IMR-90 (cell line): ENCODE measurements at regions not wholly inside any gene's neighbourhood (a gene's known extent, or its start where the extent isn't known, plus 50 kb on each side); places are given as distances from the start of the nearest gene placed in this dataset.
A peak's percentile ranks its signal among the peaks of the same experiment; 100 is the strongest.

ENCODE experiments used
- ATAC-seq: fragments of 200-7000 bp; cut with Tn5 transposase; 2 replicates; pipeline ENCODE4 v1.9.1; 2020; ENCODE audit warnings: low read depth, mild to moderate bottlenecking, moderate library complexity
- BruUV-seq: library from RNA; stranded (reverse); fragments of 400-500 nt; replicated peaks from 2 replicates; lab custom pipeline; 2021; lab: Mats Ljungman, UMichigan
- CTCF ChIA-PET: fragments of 300-600 bp; formaldehyde crosslinking; extraction: SDS; loops from one replicate; lab custom pipeline; 2021; ENCODE audit warnings: antibody characterized with exemption; lab: Yijun Ruan, JAX
- POLR2A ChIA-PET: fragments of 300-600 bp; sonication (Branson Sonifier 250); formaldehyde crosslinking; loops from one replicate; lab custom pipeline; 2022; ENCODE audit warnings: antibody characterized with exemption; ENCODE audit not compliant: unreplicated experiment; lab: Charles Lee
- DNase-seq: peaks from one replicate; pipeline ENCODE4 v3.0.0; 2013
- H2AFZ ChIP-seq: replicated peaks from 2 replicates; pipeline ENCODE3; 2013; ENCODE audit warnings: low read length, mild to moderate bottlenecking; ENCODE audit not compliant: poor library complexity
- H2AK5ac ChIP-seq: 2 replicates; pipeline ENCODE4 v1.6.1; 2013; ENCODE audit warnings: low read depth, low read length, inconsistent platforms
- H2AK9ac ChIP-seq: replicated peaks from 2 replicates; pipeline ENCODE3; 2013; ENCODE audit warnings: mild to moderate bottlenecking, low read depth, low read length, moderate library complexity; ENCODE audit not compliant: poor library complexity
- H2BK120ac ChIP-seq: 2 replicates; pipeline ENCODE4 v1.6.1; 2013; ENCODE audit warnings: low read depth, low read length, inconsistent platforms
- H2BK15ac ChIP-seq: 3 replicates; pipeline ENCODE4 v1.6.1; 2013; ENCODE audit warnings: low read depth, low read length, inconsistent platforms
- H2BK20ac ChIP-seq: 2 replicates; pipeline ENCODE4 v1.6.1; 2013; ENCODE audit warnings: low read depth, mild to moderate bottlenecking, inconsistent platforms, low read length, moderate library complexity
- H2BK5ac ChIP-seq: 2 replicates; pipeline ENCODE4 v1.6.1; 2013; ENCODE audit warnings: mild to moderate bottlenecking, low read depth, low read length, inconsistent platforms; ENCODE audit not compliant: poor library complexity, severe bottlenecking
- H3K14ac ChIP-seq: replicated peaks from 2 replicates; pipeline ENCODE4 v1.6.1; 2013; ENCODE audit warnings: low read depth, low read length, inconsistent platforms
- H3K18ac ChIP-seq: 2 replicates; pipeline ENCODE4 v1.6.1; 2013; ENCODE audit warnings: low read depth, low read length, control low read depth
- H3K23ac ChIP-seq: 2 replicates; pipeline ENCODE4 v1.6.1; 2013; ENCODE audit warnings: low read depth, low read length, inconsistent platforms
- H3K27ac ChIP-seq: 2 replicates; pipeline ENCODE4 v1.5.1; 2013; ENCODE audit warnings: mild to moderate bottlenecking, control low read depth, low read length; ENCODE audit not compliant: insufficient read depth
- H3K27me3 ChIP-seq: 2 replicates; pipeline ENCODE4 v1.6.1; 2013; ENCODE audit warnings: low read length; ENCODE audit not compliant: control insufficient read depth, insufficient read depth
- H3K36me3 ChIP-seq: 2 replicates; pipeline ENCODE4 v1.6.1; 2013; ENCODE audit warnings: low read length, mixed read lengths; ENCODE audit not compliant: control insufficient read depth, insufficient read depth
- H3K4ac ChIP-seq: 2 replicates; pipeline ENCODE4 v1.6.1; 2013; ENCODE audit warnings: low read depth, low read length, inconsistent platforms
- H3K4me1 ChIP-seq: 2 replicates; pipeline ENCODE4 v1.6.1; 2013; ENCODE audit warnings: low read length, mixed read lengths; ENCODE audit not compliant: control insufficient read depth, insufficient read depth
- H3K4me2 ChIP-seq: 2 replicates; pipeline ENCODE4 v1.6.1; 2013; ENCODE audit warnings: low read depth, mild to moderate bottlenecking, control low read depth, low read length, moderate library complexity
- H3K4me3 ChIP-seq: 2 replicates; pipeline ENCODE4 v1.5.1; 2013; ENCODE audit warnings: low read depth, mild to moderate bottlenecking, control low read depth, low read length, moderate library complexity; ENCODE audit not compliant: insufficient read depth
- H3K56ac ChIP-seq: 2 replicates; pipeline ENCODE4 v1.6.1; 2013; ENCODE audit warnings: low read length, inconsistent platforms; ENCODE audit not compliant: insufficient read depth; ENCODE audit errors: extremely low read depth
- H3K79me1 ChIP-seq, 2 experiments: 2 replicates each; pipeline ENCODE4 v1.6.1; 2013; ENCODE audit warnings: low read length in 2 of 2, inconsistent platforms in 1 of 2, low read depth in 1 of 2
- H3K9ac ChIP-seq: 2 replicates; pipeline ENCODE4 v1.6.1; 2013; ENCODE audit warnings: low read depth, low read length, control low read depth
- H3K9me1 ChIP-seq: 2 replicates; pipeline ENCODE4 v1.6.1; 2013; ENCODE audit warnings: low read length, inconsistent platforms; ENCODE audit not compliant: insufficient read depth
- H3K9me3 ChIP-seq: 2 replicates; pipeline ENCODE4 v1.6.1; 2013; ENCODE audit warnings: low read length; ENCODE audit not compliant: control insufficient read depth, insufficient read depth
- H4K20me1 ChIP-seq: 2 replicates; pipeline ENCODE4 v1.6.1; 2013; ENCODE audit warnings: low read length, inconsistent platforms; ENCODE audit not compliant: insufficient read depth
- H4K5ac ChIP-seq: 2 replicates; pipeline ENCODE4 v1.6.1; 2013; ENCODE audit warnings: mild to moderate bottlenecking, low read depth, low read length, control low read depth
- H4K8ac ChIP-seq, 2 experiments: 2 replicates each; pipeline ENCODE4 v1.6.1; 2013; ENCODE audit warnings: low read depth in 2 of 2, low read length in 2 of 2, control low read depth in 1 of 2, inconsistent platforms in 1 of 2
- H4K91ac ChIP-seq: 2 replicates; pipeline ENCODE4 v1.6.1; 2013; ENCODE audit warnings: low read depth, low read length, inconsistent platforms; ENCODE audit not compliant: insufficient read depth
- BHLHE40 ChIP-seq: fragments of 150-350 bp; IDR thresholded peaks from 2 replicates; pipeline ENCODE4 v1.6.1; 2016; ENCODE audit warnings: mild to moderate bottlenecking, low read depth, low read length
- CEBPB ChIP-seq: IDR thresholded peaks from 2 replicates; pipeline ENCODE4 v1.6.1; 2012; ENCODE audit warnings: low read depth, low read length, improper control_type of control experiment
- CHD1 ChIP-seq: IDR thresholded peaks from 2 replicates; pipeline ENCODE4 v1.6.1; 2012; ENCODE audit warnings: low read depth, low read length, improper control_type of control experiment
- CTCF ChIP-seq: conservative IDR thresholded peaks from 2 replicates; pipeline ENCODE4 v1.5.1; 2012; ENCODE audit warnings: mild to moderate bottlenecking, low read depth, low read length, improper control_type of control experiment
- ELK1 ChIP-seq: fragments of 150-350 bp; IDR thresholded peaks from 2 replicates; pipeline ENCODE4 v1.6.1; 2016; ENCODE audit warnings: low read depth, mild to moderate bottlenecking, low read length, moderate library complexity, borderline replicate concordance
- FOS ChIP-seq: fragments of 150-350 bp; IDR thresholded peaks from 2 replicates; pipeline ENCODE4 v1.6.1; 2016; ENCODE audit warnings: low read depth, low read length
- MAFK ChIP-seq: IDR thresholded peaks from 2 replicates; pipeline ENCODE4 v1.6.1; 2012; ENCODE audit warnings: low read depth, low read length, improper control_type of control experiment
- MAZ ChIP-seq: IDR thresholded peaks from 2 replicates; pipeline ENCODE4 v1.6.1; 2012; ENCODE audit warnings: low read depth, mild to moderate bottlenecking, low read length, improper control_type of control experiment, moderate library complexity, borderline replicate concordance
- NFE2L2 ChIP-seq: fragments of 150-350 bp; IDR thresholded peaks from 2 replicates; pipeline ENCODE4 v1.6.1; 2016; ENCODE audit warnings: low read depth, mild to moderate bottlenecking, low read length
- RAD21 ChIP-seq: IDR thresholded peaks from 2 replicates; pipeline ENCODE4 v1.6.1; 2012; ENCODE audit warnings: low read length, improper control_type of control experiment
- RCOR1 ChIP-seq: IDR thresholded peaks from 2 replicates; pipeline ENCODE4 v1.6.1; 2012; ENCODE audit warnings: mild to moderate bottlenecking, low read length, improper control_type of control experiment; ENCODE audit not compliant: insufficient replicate concordance
- RFX5 ChIP-seq: IDR thresholded peaks from 2 replicates; pipeline ENCODE4 v1.8.0; 2012; ENCODE audit warnings: low read depth, mild to moderate bottlenecking, low read length, moderate library complexity
- SMC3 ChIP-seq: fragments of 150-350 bp; IDR thresholded peaks from 2 replicates; pipeline ENCODE4 v1.6.1; 2016; ENCODE audit warnings: low read depth, mild to moderate bottlenecking, antibody characterized with exemption, low read length, moderate library complexity
- USF2 ChIP-seq: fragments of 150-350 bp; IDR thresholded peaks from 2 replicates; pipeline ENCODE4 v1.6.1; 2017; ENCODE audit warnings: mild to moderate bottlenecking, antibody characterized with exemption, low read length, low read depth
- WGBS, 2 experiments: methylation state at CpG; one replicate each; pipeline versions ENCODE4 v1.1.5 to v1.1.7; 2013; ENCODE audit warnings: missing lambda C conversion rate in 2 of 2; ENCODE audit not compliant: insufficient read length in 1 of 2; ENCODE audit errors: extremely low coverage in 2 of 2; 5-methylcytosine and 5-hydroxymethylcytosine counted together
- dilution Hi-C: fragments of 300-500 bp; cut with HindIII; formaldehyde crosslinking; loops from one replicate; pipeline ENCODE4 v1.14.3; 2018; ENCODE audit warnings: low sequenced_read_pairs; ENCODE audit not compliant: unreplicated experiment
- in situ Hi-C: fragments of 300-500 bp; cut with MboI; formaldehyde crosslinking; loops from 3 replicates; pipeline ENCODE4 v1.14.3; 2019; ENCODE audit warnings: low sequenced_read_pairs, inconsistent platforms, mixed read lengths
- intact Hi-C: fragments of 100-400 bp; cut with micrococcal nuclease; formaldehyde crosslinking; loops from 2 replicates; pipeline ENCODE4 v1.10.0; 2022

GRCh38 chr4:29262986-29263385, 1457.2 kb upstream of the PCDH7 start:
- Histone ChIP-seq H4K8ac (no peak overlapping the region), H3K14ac (no peak overlapping the region), H2BK120ac (no peak overlapping the region), H3K79me1 (no peaks in the 10 kb centered on the region), H2BK5ac (no peak overlapping the region), H3K36me3 (no peaks in the 10 kb centered on the region), H3K56ac (no peak overlapping the region), H4K91ac (no peak overlapping the region), H2AK5ac (no peak overlapping the region), H3K27ac (no peak overlapping the region), H2BK15ac (no peak overlapping the region), H4K5ac (no peak overlapping the region), H3K18ac (no peak overlapping the region), H2BK20ac (no peak overlapping the region), H3K9me3 (no peaks in the 10 kb centered on the region), H3K27me3 (no peaks in the 10 kb centered on the region), H3K4me2 (no peak overlapping the region), H3K9ac (no peak overlapping the region), H4K20me1 (no peaks in the 10 kb centered on the region), H3K4me3 (no peak overlapping the region), H3K4me1 (no peaks in the 10 kb centered on the region), H3K4ac (no peak overlapping the region), H2AFZ (no peak overlapping the region), H2AK9ac (no peak overlapping the region), H3K23ac (no peak overlapping the region), H3K9me1 (no peaks in the 10 kb centered on the region)
- CTCF ChIA-PET, result no interaction called here
- BruUV-seq, result no TSS peak
- dilution Hi-C loops (no loop called here), in situ Hi-C loops (no loop called here), intact Hi-C loops (no loop called here)
- ATAC-seq, result no peak
- WGBS, 2 experiments, result no CpG with 5 or more reads among the region's 2 CpGs
- no peak for TF ChIP-seq SMC3
- TF ChIP-seq RCOR1, result no peak
- no peak for TF ChIP-seq ELK1
- no peak for TF ChIP-seq BHLHE40
- TF ChIP-seq RFX5, result no peak
- TF ChIP-seq USF2, result no peak
- TF ChIP-seq CHD1, result no peak
- TF ChIP-seq CEBPB, result no peak
- TF ChIP-seq FOS, result no peak
- no peak for TF ChIP-seq RAD21
- no peak for TF ChIP-seq NFE2L2
- TF ChIP-seq MAFK, result no peak
- no peak for TF ChIP-seq MAZ
- TF ChIP-seq CTCF, result no peak
- POLR2A ChIA-PET, result no interaction called here
- peak; percentile 34 for DNase-seq
